Endothelial cell of umbilical vein (primary cell): ENCODE measurements at regions not wholly inside any gene's neighbourhood (a gene's known extent, or its start where the extent isn't known, plus 50 kb on each side); places are given as distances from the start of the nearest gene placed in this dataset.

ENCODE experiments used
- FOS ChIP-seq: IDR thresholded peaks from 2 replicates; pipeline ENCODE4 v1.6.1; 2011; ENCODE audit warnings: mild to moderate bottlenecking, low read length, moderate library complexity, borderline replicate concordance; ENCODE audit not compliant: insufficient read depth
- POLR2A ChIP-seq: IDR thresholded peaks from 2 replicates; pipeline ENCODE4 v1.6.1; 2012; ENCODE audit warnings: low read depth, mild to moderate bottlenecking, control low read depth, low read length
- TF ChIP-seq, protein P1 (sequence below), 2 donors: IDR thresholded peaks; 1 replicate in 1 of 2; 2 replicates in 1 of 2; pipeline ENCODE4 v1.5.1; 2011; ENCODE audit warnings: low read length in 2 of 2, mild to moderate bottlenecking in 2 of 2, moderate library complexity in 2 of 2, control low read depth in 1 of 2, inconsistent platforms in 1 of 2, low read depth in 1 of 2; ENCODE audit not compliant: insufficient read depth in 1 of 2; ENCODE audit errors: extremely low read depth in 1 of 2

DNA sequence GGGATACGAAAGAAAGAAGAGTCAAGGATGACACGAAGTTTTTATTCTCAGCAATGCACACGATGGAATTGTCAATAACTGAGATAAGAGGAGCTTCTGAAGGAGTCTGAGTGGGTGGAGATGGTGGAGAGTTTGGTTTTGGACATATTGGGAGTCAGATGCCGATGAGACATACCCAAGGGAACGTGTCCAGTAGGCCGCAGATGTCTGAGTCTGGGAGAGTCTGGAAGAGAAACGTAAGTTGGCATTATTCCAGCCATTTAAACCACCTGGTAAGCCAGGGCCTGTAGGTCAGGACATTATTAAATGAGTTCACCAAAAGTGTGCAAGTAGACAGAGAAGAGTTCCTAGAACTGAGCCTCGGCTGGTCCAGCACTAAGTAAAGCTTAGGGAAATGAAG, 478.3 kb upstream of the CDH5 start:
- TF ChIP-seq, protein P1, sequence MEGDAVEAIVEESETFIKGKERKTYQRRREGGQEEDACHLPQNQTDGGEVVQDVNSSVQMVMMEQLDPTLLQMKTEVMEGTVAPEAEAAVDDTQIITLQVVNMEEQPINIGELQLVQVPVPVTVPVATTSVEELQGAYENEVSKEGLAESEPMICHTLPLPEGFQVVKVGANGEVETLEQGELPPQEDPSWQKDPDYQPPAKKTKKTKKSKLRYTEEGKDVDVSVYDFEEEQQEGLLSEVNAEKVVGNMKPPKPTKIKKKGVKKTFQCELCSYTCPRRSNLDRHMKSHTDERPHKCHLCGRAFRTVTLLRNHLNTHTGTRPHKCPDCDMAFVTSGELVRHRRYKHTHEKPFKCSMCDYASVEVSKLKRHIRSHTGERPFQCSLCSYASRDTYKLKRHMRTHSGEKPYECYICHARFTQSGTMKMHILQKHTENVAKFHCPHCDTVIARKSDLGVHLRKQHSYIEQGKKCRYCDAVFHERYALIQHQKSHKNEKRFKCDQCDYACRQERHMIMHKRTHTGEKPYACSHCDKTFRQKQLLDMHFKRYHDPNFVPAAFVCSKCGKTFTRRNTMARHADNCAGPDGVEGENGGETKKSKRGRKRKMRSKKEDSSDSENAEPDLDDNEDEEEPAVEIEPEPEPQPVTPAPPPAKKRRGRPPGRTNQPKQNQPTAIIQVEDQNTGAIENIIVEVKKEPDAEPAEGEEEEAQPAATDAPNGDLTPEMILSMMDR (IDR thresholded peaks at IDR 0.05; ENCODE audit: extremely low read depth in 1 of 2, insufficient read depth in 1 of 2, low read depth in 1 of 2, low read length in 2 of 2): no peak
- no peak for TF ChIP-seq FOS
- TF ChIP-seq POLR2A: no peak
